Motor neuron (in vitro differentiated cells): ENCODE measurements at regions not wholly inside any gene's neighbourhood (a gene's known extent, or its start where the extent isn't known, plus 50 kb on each side); places are given as distances from the start of the nearest gene placed in this dataset.
"Not testable (repeated sequence)": the region's sequence is repeated elsewhere in the genome, so short reads cannot be mapped to it uniquely, and the experiment has no call there.

Source experiments
- ATAC-seq, 8 experiments: fragments of 200-7000 bp; cut with Tn5 transposase; replicated peaks in 6 of 8; 2 replicates each; pipeline ENCODE4 v1.8.0; 2021; ENCODE audit warnings: mild to moderate bottlenecking in 8 of 8, moderate library complexity in 8 of 8
- H3K27ac ChIP-seq, 2 donors: fragments of 250-450 bp; sonication (Bioruptor Pico); 2 replicates each; pipeline ENCODE4 v1.9.0; 2021; ENCODE audit warnings: antibody characterized with exemption in 2 of 2, mild to moderate bottlenecking in 2 of 2, moderate library complexity in 1 of 2
- H3K4me1 ChIP-seq, 2 donors: fragments of 250-450 bp; sonication (Bioruptor Pico); replicated peaks in 1 of 2; 2 replicates each; pipeline ENCODE4 v1.6.1; 2021; ENCODE audit warnings: antibody characterized with exemption in 2 of 2, mild to moderate bottlenecking in 2 of 2, moderate library complexity in 1 of 2
- H3K4me3 ChIP-seq, 5 donors: fragments of 250-450 bp; sonication (Bioruptor Pico); 2 replicates each; pipeline ENCODE4 v1.9.0; 2021; ENCODE audit warnings: antibody characterized with exemption in 5 of 5, mild to moderate bottlenecking in 5 of 5, moderate library complexity in 4 of 5
- WGBS, 10 experiments: fragments of 450-650 bp; shearing (Covaris generic); methylation state at CpG; one replicate each; pipeline ENCODE4 v1.0.0; 2022; 5-methylcytosine and 5-hydroxymethylcytosine counted together
- in situ Hi-C, 9 experiments: fragments of 400-800 bp; cut with MboI; loops; one replicate each; pipeline ENCODE4 v1.15.0; 2021; ENCODE audit warnings: low sequenced_read_pairs in 9 of 9, low pct_unique_long_range_greater_than_20kb in 2 of 9; ENCODE audit not compliant: unreplicated experiment in 9 of 9

- Histone ChIP-seq H3K4me3 (no peak overlapping the region), H3K27ac (no peak overlapping the region), H3K4me1 (peaks cover 0 to 3% of the 10 kb centered on the region in 2 donors)
- WGBS, 10 experiments: 4 to 100% (median 83%) methylated on average over 1 to 8 of the region's 8 CpGs
- ATAC-seq: peak in 2 of 8 experiments; percentile 10 to 36
- in situ Hi-C loops: no loop called here
Observed at GRCh38 chr7:137146552-137147337, 196.8 kb downstream of the PTN start.

DNA sequence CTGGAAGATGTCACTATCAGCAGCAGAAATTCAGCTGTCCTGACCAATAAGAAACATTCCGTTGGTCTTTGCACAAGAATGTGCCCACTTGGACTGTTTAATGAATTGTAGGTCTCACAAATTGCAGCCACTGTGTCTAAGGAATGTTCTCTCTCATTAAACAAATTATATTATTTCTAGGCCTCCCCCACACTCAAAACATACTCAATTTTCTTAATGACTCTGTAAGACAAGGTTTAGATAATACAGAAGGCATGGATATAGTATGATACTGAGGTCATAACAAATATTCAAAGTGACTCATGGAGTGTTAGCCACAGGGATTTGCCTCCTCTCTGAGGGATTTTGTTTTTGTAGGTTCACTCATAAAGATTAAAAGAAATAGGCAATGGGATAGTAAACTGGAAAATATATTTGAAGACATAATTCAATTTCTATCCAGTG lies 197.5 kb downstream of the PTN start:
- H3K4me1 ChIP-seq: peaks cover 0 to under 1% of the 10 kb centered on the region in 2 donors
- no peak overlapping the region for H3K4me3 ChIP-seq
- no peak overlapping the region for H3K27ac ChIP-seq
- peak in 3 of 8 experiments; percentile 67 to 96 (median 91) for ATAC-seq
- 0 to 100% (median 50%) methylated on average over 1 of the region's 1 CpG; no CpG with 5 or more reads in 3 of the 10 experiments for WGBS, 10 experiments
- in situ Hi-C loops: no loop called here

GRCh38 chr7:137142376-137142775 lies 201.2 kb downstream of the PTN start:
- Histone ChIP-seq H3K4me3 (no peak overlapping the region), H3K4me1 (no peaks in the 10 kb centered on the region), H3K27ac (no peak overlapping the region)
- in situ Hi-C loops: no loop called here
- no peak for ATAC-seq

DNA sequence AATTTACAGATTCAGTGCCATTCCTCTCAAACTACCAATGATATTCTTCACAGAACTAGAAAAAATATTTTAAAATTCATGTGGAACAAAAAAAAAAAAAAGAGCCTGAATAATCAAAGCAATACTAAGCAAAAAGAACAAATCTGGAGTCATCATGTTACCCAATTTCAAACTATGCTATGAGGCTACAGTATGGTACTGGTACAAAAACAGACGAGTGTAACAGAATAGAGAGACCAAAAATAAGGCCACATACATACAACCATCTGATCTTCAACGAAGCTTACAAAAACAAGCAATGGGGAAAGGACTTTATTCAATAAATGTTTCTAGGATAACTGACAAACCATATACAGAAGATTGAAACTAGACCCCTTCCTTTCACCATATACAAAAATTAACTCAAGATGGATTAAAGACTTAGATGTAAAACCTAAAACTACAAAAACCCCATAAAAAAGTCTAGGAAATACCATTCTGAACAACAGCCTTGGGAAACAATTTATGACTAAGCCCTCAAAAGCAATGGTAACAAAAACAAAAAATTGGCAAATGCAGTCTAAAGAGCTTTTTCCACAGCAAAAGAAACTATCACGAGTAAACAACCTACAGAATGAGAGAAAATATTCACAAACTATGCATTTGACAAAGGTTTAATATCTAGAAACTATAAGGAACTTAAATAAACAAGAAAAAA lies 207.7 kb downstream of the PTN start:
- in situ Hi-C loops: no loop called here
- Histone ChIP-seq H3K27ac (no peak overlapping the region), H3K4me3 (no peak overlapping the region), H3K4me1 (no peaks in the 10 kb centered on the region)
- ATAC-seq: no peak
- 5 to 68% (median 42%) methylated on average over 1 to 3 of the region's 3 CpGs for WGBS, 10 experiments

- no peak overlapping the region for H3K4me3 ChIP-seq
- no peak for ATAC-seq
- in situ Hi-C loops: no loop called here
- H3K27ac ChIP-seq: no peak overlapping the region
- 20 to 100% (median 97%) methylated on average over 1 to 3 of the region's 3 CpGs; no CpG with 5 or more reads in 4 of the 10 experiments for WGBS, 10 experiments
- no peaks in the 10 kb centered on the region for H3K4me1 ChIP-seq
Observed at GRCh38 chr7:137130751-137131158, 212.8 kb downstream of the PTN start.

GRCh38 chr7:137129025-137129424 lies 214.5 kb downstream of the PTN start:
- Histone ChIP-seq H3K27ac (no peak overlapping the region), H3K4me1 (no peaks in the 10 kb centered on the region), H3K4me3 (no peak overlapping the region)
- WGBS, 10 experiments: 50 to 100% (median 85%) methylated on average over 1 to 4 of the region's 4 CpGs
- in situ Hi-C loops: no loop called here
- no peak for ATAC-seq

- ATAC-seq: no peak
- WGBS, 10 experiments: 55 to 100% (median 92%) methylated on average over 1 to 2 of the region's 2 CpGs; no CpG with 5 or more reads in 1 of the 10 experiments
- no peak overlapping the region for H3K4me3 ChIP-seq
- no peaks in the 10 kb centered on the region for H3K4me1 ChIP-seq
- in situ Hi-C loops: no loop called here
- no peak overlapping the region for H3K27ac ChIP-seq
Observed at GRCh38 chr7:137127806-137128205, 215.7 kb downstream of the PTN start.

DNA sequence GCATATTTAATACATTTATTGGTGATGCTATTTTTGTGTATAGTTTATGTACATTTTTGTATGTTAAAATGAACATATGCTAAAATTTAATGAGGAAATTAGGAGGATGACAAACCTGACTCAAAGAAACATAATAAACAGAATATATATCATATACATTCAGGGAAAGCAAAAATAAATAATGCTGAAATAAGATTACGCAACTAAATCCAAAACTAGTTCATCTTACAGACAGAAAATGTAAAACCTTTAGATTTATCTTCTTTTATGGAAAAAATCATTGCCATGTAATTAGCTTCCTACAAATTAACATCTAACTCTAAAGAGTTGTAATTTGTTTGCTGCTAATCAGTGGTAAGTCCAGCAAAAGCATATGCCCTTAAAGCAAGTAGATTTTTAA lies 216.5 kb downstream of the PTN start:
- ATAC-seq: no peak
- 0 to 100% (median 58%) methylated on average over 1 of the region's 1 CpG; no CpG with 5 or more reads in 2 of the 10 experiments for WGBS, 10 experiments
- in situ Hi-C loops: no loop called here

DNA sequence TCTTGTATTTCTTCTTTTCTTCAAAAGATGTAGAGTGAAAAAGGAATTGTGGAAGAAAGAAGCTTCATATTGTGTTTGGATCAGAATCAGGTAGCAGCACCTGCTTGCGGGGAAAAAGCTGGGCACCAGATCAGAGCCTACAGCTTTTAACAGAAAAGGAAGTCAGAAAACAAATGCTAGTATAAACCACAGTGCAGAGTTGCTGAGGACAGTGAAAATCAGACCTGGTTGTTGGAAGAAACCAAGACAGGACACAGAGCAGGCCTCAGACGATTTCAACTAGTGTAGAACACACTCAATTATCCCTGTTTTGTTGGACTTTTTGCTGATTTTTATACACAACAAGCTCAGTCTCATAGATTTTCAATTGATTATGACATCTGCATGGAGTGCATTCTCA lies 221.4 kb downstream of the PTN start:
- in situ Hi-C loops: no loop called here
- ATAC-seq: no peak

More for the DNA sequence above, 216.5 kb downstream of the PTN start:
- H3K4me1 ChIP-seq: no peaks in the 10 kb centered on the region
- no peak overlapping the region for H3K27ac ChIP-seq
- no peak overlapping the region for H3K4me3 ChIP-seq

DNA sequence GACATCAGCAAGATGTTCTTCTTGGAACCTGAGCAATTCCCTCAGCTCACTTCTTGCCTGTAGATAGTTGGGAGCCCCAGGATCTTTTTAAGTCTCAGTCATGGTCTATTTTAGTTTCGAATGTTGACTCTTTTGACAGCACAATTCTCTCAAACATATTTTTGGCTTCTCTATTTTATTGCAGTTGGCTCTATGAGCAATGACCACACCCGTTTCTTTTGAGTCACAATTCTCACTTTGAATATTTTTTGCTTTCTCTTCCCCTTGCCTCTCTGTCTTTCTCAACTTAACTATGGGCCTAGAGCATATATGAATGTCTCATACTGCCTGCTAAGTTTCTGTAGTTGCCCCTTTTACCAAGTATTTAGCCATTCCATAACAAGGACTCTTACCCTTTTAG lies 222.8 kb downstream of the PTN start:
- 0 to 93% (median 75%) methylated on average over 2 of the region's 2 CpGs; no CpG with 5 or more reads in 1 of the 10 experiments for WGBS, 10 experiments

More for the DNA sequence above, 221.4 kb downstream of the PTN start:
- H3K4me3 ChIP-seq: no peak overlapping the region
- H3K27ac ChIP-seq: no peak overlapping the region
- no peaks in the 10 kb centered on the region for H3K4me1 ChIP-seq
- 40 to 100% (median 86%) methylated on average over 1 to 2 of the region's 2 CpGs; no CpG with 5 or more reads in 1 of the 10 experiments for WGBS, 10 experiments

DNA sequence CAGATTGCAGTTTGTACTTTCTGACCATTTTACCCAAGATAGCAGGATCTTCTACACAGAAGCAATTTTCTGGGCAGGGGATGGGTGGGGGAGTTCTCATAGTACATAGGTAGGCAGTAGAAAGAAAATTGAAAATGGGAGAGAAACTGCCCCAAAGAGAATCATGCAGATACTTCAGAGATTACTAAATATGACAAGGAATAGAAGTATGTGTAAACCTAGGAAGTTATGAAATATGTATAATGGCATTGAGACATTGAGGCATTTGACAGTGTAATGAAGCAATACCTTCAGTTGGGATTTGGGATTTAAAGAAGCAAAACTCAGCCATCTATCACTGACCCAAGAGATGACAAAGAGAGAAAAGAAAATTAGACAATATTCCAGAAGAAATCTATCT lies 233.0 kb downstream of the PTN start:
- H3K27ac ChIP-seq: no peak overlapping the region
- no peak for ATAC-seq
- in situ Hi-C loops: no loop called here

More for the DNA sequence above, 222.8 kb downstream of the PTN start:
- H3K4me1 ChIP-seq: no peaks in the 10 kb centered on the region
- no peak overlapping the region for H3K4me3 ChIP-seq
- no peak overlapping the region for H3K27ac ChIP-seq
- in situ Hi-C loops: no loop called here
- ATAC-seq: no peak

DNA sequence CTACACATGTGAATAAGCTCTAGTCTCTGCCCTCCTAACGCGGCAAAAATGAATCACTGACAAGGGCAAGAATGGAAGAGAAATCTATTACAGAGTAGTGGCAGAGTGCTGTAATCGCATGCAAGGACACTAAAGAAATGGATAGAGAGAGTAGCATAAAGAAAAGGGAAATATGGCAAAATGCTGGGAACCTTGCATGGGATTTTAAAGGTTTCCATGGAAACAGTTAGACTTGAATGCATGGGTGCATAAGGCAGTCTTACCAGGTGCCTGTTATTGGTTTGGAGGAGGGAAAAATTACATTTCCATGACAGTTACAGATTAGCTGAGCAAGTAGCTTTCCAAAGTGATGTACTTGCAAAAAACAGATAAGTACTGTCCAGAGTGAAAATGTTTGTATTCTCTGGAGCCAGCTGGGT lies 233.4 kb downstream of the PTN start:
- in situ Hi-C loops: no loop called here
- H3K4me1 ChIP-seq: peaks cover 0 to 10% of the 10 kb centered on the region in 2 donors
- H3K27ac ChIP-seq: no peak overlapping the region
- peak in 5 of 8 experiments; percentile 73 to 91 (median 77) for ATAC-seq
- 12 to 96% (median 36%) methylated on average over 3 of the region's 3 CpGs; no CpG with 5 or more reads in 3 of the 10 experiments for WGBS, 10 experiments
- no peak overlapping the region for H3K4me3 ChIP-seq

More for the DNA sequence above, 233.0 kb downstream of the PTN start:
- H3K4me3 ChIP-seq: no peak overlapping the region
- peaks cover 0 to 10% of the 10 kb centered on the region in 2 donors for H3K4me1 ChIP-seq

DNA sequence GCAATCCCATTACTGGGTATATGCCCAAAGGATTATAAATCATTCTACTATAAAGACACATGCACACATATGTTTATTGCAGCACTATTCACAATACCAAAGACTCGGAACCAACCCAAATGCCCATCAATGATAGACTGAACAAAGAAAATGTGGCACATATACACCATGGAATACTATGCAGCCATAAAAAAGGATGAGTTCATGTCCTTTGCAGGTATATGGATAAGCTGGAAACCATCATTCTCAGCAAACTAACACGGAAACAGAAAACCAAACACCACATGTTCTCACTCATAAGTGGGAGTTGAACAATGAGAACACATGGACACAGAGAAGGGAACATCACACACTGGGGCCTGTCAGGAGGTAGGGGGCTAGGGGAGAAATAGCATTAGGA lies 235.7 kb downstream of the PTN start:
- H3K4me3 ChIP-seq, H3K27ac ChIP-seq, ATAC-seq, in situ Hi-C loops: not testable (repeated sequence)
- peaks cover 0 to 10% of the 10 kb centered on the region in 2 donors for H3K4me1 ChIP-seq
- 0 to 100% (median 50%) methylated on average over 1 of the region's 2 CpGs; no CpG with 5 or more reads in 6 of the 10 experiments for WGBS, 10 experiments
